ENCODE measurements at regions not wholly inside any gene's neighbourhood (a gene's known extent, or its start where the extent isn't known, plus 50 kb on each side); places are given as distances from the start of the nearest gene placed in this dataset.

DNA sequence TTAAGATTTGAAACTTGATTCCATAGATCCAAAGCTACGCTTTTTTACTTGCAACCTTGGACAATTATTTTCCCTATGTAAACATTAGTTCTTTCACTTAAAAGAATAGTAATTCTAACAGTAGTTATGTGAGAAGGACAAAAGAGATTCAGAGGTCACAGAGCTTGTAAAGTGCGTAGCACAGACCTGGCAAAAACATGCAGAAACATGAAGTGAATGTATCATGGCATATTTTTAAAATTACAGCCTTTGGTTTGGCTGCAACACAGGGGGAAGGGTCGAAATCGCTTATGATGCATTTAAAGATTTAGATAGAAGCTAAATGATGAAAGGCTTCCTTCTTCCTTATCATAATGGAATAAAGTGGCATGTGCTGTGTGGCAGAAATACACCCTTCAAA lies 1068.8 kb downstream of the ARAP2 start:
- TF ChIP-seq, protein P1, sequence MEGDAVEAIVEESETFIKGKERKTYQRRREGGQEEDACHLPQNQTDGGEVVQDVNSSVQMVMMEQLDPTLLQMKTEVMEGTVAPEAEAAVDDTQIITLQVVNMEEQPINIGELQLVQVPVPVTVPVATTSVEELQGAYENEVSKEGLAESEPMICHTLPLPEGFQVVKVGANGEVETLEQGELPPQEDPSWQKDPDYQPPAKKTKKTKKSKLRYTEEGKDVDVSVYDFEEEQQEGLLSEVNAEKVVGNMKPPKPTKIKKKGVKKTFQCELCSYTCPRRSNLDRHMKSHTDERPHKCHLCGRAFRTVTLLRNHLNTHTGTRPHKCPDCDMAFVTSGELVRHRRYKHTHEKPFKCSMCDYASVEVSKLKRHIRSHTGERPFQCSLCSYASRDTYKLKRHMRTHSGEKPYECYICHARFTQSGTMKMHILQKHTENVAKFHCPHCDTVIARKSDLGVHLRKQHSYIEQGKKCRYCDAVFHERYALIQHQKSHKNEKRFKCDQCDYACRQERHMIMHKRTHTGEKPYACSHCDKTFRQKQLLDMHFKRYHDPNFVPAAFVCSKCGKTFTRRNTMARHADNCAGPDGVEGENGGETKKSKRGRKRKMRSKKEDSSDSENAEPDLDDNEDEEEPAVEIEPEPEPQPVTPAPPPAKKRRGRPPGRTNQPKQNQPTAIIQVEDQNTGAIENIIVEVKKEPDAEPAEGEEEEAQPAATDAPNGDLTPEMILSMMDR (IDR thresholded peaks at IDR 0.05) = no peak
- TF ChIP-seq POLR2A (IDR thresholded peaks at IDR 0.05; ENCODE audit: low read length) (no peak), RAD21 (conservative IDR thresholded peaks at IDR 0.05 in 1 of 2, IDR thresholded peaks at IDR 0.05 in 1 of 2) (no peak), ESRRA (IDR thresholded peaks at IDR 0.05; ENCODE audit: borderline replicate concordance, low read length) (no peak), MAZ (IDR thresholded peaks at IDR 0.05; ENCODE audit: borderline replicate concordance, low read depth, low read length) (no peak)
- TF ChIP-seq, protein P2, sequence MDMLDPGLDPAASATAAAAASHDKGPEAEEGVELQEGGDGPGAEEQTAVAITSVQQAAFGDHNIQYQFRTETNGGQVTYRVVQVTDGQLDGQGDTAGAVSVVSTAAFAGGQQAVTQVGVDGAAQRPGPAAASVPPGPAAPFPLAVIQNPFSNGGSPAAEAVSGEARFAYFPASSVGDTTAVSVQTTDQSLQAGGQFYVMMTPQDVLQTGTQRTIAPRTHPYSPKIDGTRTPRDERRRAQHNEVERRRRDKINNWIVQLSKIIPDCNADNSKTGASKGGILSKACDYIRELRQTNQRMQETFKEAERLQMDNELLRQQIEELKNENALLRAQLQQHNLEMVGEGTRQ (IDR thresholded peaks at IDR 0.05) = no peak
- TF ChIP-seq, protein P3, sequence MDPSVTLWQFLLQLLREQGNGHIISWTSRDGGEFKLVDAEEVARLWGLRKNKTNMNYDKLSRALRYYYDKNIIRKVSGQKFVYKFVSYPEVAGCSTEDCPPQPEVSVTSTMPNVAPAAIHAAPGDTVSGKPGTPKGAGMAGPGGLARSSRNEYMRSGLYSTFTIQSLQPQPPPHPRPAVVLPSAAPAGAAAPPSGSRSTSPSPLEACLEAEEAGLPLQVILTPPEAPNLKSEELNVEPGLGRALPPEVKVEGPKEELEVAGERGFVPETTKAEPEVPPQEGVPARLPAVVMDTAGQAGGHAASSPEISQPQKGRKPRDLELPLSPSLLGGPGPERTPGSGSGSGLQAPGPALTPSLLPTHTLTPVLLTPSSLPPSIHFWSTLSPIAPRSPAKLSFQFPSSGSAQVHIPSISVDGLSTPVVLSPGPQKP (IDR thresholded peaks at IDR 0.05; ENCODE audit: low read depth, low read length) = no peak
